AG09319 (cell line): ENCODE measurements at regions not wholly inside any gene's neighbourhood (a gene's known extent, or its start where the extent isn't known, plus 50 kb on each side); places are given as distances from the start of the nearest gene placed in this dataset.

Experiments used
- DNase-seq: peaks from one replicate; pipeline ENCODE4 v3.0.0-alpha.2; 2010; ENCODE audit warnings: low read depth; ENCODE audit errors: extremely low read depth
- TF ChIP-seq, protein P1 (sequence below): IDR thresholded peaks from 2 replicates; pipeline ENCODE4 v1.5.1; 2011; ENCODE audit warnings: low read depth, mild to moderate bottlenecking, inconsistent platforms, low read length, moderate library complexity

DNA sequence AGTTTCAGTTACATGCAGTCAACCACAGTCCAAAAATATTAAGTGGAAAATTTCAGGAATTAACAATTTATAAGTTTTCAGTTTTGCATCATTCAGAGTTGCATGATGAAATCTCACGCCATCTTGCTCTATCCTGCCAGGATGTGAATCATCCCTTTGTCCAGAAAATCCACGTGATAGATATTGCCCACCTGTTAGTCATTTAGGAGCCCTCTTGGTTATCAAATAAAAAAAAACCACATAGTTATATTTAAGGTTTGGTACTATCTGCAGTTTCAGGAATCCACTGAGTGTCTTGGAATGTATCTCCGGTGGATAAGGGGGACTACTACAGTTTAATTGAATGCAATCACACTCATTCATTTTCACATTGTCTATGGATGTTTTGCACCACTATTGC is 1249.0 kb upstream of the CITED2 start:
- DNase-seq: peak; percentile 52
- TF ChIP-seq, protein P1, sequence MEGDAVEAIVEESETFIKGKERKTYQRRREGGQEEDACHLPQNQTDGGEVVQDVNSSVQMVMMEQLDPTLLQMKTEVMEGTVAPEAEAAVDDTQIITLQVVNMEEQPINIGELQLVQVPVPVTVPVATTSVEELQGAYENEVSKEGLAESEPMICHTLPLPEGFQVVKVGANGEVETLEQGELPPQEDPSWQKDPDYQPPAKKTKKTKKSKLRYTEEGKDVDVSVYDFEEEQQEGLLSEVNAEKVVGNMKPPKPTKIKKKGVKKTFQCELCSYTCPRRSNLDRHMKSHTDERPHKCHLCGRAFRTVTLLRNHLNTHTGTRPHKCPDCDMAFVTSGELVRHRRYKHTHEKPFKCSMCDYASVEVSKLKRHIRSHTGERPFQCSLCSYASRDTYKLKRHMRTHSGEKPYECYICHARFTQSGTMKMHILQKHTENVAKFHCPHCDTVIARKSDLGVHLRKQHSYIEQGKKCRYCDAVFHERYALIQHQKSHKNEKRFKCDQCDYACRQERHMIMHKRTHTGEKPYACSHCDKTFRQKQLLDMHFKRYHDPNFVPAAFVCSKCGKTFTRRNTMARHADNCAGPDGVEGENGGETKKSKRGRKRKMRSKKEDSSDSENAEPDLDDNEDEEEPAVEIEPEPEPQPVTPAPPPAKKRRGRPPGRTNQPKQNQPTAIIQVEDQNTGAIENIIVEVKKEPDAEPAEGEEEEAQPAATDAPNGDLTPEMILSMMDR: no peak

DNA sequence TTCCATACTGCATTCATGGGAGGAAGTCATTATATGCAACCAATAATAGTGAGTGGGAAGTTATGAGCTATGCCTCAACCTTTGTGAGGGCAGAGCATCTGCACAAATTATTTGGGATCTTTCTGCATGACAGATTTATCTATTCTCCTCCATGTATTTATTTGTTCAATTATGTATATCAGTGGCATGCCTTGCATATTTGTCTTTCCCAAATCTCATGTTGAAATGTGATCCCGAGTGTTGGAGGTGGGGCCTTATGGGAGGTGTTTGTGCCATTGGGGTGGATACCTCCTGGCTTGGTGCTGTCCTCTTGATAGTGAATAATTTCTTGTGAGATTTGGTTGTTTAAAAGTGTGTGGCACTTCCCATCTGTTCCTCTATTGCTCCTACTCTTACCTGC is 1246.0 kb upstream of the CITED2 start:
- no peak for DNase-seq
- TF ChIP-seq, protein P1: no peak

DNA sequence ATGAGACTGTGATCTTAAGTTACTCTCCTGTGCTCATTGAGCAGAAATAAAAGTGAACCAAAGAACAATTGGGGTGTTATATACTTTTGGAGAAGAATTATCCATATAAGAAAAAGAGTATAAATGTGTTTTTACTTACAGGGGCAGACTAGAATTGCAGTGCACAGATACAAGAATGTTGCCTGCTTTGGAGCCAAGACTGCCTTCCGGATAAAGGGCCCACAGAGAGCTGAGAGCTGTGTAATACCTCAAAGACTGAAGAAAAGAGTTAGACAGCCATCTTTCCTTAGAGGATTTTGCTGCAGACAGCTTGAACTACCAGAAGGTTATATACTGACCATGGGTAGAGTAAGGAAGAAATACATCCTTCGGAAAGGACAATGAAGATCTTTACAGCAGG is 1235.5 kb upstream of the CITED2 start:
- no peak for DNase-seq
- TF ChIP-seq, protein P1: no peak

- no peak for DNase-seq
- TF ChIP-seq, protein P1: no peak
Observed at GRCh38 chr6:140609321-140609720, 1234.9 kb upstream of the CITED2 start.

- no peak for DNase-seq
- TF ChIP-seq, protein P1: no peak
Observed at GRCh38 chr6:140604786-140605185, 1230.3 kb upstream of the CITED2 start.

DNA sequence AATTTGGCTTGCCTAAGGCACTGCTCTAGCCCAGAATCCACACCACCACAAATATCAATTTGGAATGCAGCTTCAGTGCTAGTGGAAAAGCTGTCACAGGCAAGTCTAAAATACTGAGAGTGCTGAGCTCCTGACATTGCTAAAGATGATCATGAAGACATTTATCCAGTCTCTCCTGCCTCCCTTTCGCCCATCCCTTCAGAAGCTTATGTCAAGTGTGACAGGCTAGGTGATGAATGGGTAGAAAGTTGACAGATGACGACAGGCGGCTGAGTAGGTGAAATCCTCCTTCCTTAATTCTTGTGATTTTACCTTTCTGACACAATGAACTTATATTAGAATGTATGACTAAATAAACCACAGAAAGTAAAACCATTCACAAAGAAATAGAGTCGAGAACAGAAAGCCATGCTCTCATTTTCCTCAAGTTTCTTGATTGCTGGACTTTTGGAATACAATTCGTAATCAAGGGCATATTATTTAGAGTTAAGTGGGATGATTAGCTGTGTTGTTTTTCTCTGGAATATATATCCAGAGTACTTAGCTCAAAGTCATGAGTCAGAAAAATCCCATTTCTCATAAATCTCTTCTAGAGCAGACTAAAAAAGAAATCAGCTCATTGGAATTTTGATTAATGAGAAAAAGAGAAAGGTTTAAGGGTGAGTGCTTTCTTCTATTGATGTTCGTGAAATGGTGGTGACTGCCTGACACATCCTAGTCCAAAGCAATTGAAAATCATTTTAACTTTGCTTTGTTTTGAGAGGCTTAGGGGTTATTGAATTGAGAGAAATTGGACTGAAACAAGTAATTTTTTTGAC is 1228.2 kb upstream of the CITED2 start:
- DNase-seq: no peak
- TF ChIP-seq, protein P1: no peak

DNA sequence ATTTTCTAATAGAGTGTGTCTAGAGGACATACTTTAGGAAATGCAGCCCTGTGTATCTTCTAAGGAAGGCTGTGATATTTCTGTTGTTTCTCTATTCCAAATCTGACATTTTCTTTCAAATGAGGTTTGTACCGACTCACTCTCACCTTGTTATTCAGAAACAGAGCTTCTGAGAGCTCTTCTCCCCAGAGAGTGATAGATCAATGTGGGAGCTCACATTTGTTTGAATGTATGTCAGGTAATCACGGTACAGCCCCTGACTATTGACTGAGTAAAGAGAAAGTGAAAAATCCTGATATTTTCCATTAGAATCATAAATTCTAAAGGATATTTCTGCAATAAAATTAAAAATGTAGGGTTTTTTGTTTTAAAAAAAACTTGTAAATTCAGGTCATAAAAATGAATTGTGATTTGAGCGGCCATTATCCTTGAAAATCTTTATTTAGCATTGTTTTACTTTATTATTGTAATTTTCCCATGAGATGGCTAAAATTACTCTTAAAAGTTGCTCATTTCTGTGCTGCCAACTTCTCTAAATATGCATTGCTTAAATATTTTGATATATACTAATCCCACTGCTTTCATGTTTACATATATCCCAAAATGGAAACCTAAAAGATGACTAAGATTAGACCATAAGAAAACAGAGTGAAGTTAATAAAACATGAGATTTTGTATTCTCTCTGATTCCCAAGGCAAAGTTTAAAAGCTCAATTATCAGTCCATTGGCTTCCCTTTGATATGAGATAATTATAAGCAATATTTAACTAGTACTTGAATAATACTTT is 1226.8 kb upstream of the CITED2 start:
- DNase-seq: no peak

More for the DNA sequence above, 1226.8 kb upstream of the CITED2 start:
- TF ChIP-seq, protein P1: no peak
